GM13976 (cell line): ENCODE measurements at regions not wholly inside any gene's neighbourhood (a gene's known extent, or its start where the extent isn't known, plus 50 kb on each side); places are given as distances from the start of the nearest gene placed in this dataset.

Experiments used
- DNase-seq: peaks from one replicate; pipeline ENCODE4 v3.0.0; 2012; ENCODE audit warnings: low spot score
- in situ Hi-C: fragments of 300-500 bp; cut with MboI; formaldehyde crosslinking; loops from one replicate; pipeline ENCODE4 v1.12.0; 2022; ENCODE audit warnings: low sequenced_read_pairs, mixed read lengths, inconsistent platforms; ENCODE audit not compliant: unreplicated experiment
- TF ChIP-seq, protein P1 (sequence below): IDR thresholded peaks from 2 replicates; pipeline ENCODE4 v1.5.1; 2012; ENCODE audit warnings: borderline replicate concordance, mild to moderate bottlenecking; ENCODE audit not compliant: insufficient read depth; ENCODE audit errors: extremely low read depth, missing control alignments, control extremely low read depth

DNA sequence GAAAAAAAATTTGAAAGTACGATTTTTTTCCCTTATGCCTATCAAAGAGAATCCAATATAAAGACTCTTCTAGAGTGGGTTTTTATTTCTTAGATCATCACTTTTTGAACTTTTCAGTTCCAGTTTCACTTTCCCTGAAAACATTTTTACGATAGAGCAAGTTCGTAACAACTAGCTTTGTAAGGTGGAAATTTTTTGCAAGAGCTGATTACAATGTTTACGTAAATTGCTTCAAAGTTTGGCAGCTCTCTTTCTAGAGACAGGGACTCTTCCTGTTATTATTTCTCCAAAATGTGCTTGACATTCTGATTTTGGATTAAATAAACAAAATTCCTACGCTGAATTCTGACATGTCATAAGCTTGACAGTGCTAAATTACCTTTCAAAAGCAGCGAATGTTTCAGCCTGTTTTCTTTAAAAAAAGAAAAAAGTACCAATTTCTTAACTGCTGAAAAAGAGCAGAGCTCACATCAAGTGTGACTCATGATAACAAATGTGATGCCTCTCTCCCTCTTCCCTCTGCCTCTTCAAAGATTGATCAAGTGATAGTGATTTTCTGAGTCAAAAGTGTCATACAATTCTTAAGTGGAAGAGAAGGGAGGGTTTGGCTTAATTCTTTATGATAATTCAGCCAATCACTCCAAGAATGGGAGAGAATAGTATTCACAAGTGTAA is 175.2 kb downstream of the KCNJ2 start:
- in situ Hi-C loops: no loop called here
- DNase-seq: no peak
- TF ChIP-seq, protein P1, sequence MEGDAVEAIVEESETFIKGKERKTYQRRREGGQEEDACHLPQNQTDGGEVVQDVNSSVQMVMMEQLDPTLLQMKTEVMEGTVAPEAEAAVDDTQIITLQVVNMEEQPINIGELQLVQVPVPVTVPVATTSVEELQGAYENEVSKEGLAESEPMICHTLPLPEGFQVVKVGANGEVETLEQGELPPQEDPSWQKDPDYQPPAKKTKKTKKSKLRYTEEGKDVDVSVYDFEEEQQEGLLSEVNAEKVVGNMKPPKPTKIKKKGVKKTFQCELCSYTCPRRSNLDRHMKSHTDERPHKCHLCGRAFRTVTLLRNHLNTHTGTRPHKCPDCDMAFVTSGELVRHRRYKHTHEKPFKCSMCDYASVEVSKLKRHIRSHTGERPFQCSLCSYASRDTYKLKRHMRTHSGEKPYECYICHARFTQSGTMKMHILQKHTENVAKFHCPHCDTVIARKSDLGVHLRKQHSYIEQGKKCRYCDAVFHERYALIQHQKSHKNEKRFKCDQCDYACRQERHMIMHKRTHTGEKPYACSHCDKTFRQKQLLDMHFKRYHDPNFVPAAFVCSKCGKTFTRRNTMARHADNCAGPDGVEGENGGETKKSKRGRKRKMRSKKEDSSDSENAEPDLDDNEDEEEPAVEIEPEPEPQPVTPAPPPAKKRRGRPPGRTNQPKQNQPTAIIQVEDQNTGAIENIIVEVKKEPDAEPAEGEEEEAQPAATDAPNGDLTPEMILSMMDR: no peak

DNA sequence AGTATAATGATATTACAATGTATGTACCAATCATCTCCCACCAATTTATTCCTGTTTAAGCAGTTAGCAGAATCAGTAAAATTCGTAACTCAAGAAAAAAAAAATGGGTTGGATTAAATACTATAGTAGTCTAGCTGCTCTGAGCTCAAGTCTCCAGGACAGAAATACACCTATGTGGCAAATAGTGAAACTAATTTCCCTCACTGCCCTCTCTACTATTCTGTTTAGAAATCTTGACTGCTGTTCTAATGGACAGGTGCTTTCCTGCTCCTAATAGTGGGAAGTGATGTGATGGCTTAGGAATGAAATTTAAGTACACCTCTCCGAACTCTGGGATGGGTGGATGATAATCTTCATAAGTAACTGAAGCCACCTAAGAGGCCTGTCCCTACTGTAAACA is 175.7 kb downstream of the KCNJ2 start:
- TF ChIP-seq, protein P1: no peak
- in situ Hi-C loops: no loop called here
- DNase-seq: no peak

DNA sequence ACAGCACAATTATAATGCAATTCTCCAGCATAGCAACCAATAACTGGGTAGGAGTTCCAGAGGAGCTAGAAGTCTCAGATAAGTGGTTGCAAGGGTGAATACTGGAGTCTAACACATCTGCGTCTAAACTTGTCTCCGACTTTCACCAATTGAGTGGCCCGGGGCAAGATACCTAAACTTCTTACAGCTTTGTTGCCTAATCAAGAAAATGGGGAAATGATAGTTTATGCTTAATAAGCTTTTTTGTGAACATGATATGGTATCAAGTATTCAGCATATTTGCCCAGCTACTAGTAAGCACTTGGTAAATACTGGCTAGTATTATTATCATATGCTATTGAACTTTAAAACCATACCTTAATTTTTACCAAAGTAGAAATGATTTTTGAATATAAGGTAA is 183.5 kb downstream of the KCNJ2 start:
- TF ChIP-seq, protein P1: no peak
- in situ Hi-C loops: no loop called here
- no peak for DNase-seq

DNA sequence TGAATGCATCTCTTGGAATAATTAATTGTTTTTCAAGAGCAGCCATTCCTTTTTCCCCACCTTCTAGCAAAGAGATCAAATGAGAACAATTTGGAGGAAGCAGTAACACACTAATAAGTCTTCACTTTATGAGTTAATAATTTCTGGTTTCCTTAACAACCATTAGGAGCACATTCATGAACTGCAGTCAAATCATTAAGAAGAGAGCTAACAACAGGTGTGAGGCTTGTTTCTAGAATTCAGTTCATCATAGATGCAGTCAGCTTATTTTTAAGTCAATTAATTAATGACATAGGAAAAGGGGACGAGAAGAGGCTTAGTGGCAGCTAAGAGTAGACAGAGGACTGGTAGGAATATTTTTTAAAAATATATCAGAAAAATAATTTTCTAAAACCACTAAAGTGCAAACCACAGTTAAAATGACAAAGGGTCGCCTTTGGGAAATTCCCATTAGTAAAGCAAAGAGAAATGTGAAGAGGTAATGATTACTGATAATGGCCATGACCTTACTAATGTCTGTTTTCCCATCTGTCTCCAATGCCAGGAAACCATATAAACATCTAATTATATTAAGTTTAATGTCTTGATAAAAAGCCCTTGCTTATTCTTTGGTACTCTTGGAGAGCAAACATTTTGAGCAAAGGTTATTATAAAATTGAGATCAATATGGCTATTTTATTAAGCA is 184.2 kb downstream of the KCNJ2 start:
- DNase-seq: no peak
- TF ChIP-seq, protein P1: no peak
- in situ Hi-C loops: no loop called here

DNA sequence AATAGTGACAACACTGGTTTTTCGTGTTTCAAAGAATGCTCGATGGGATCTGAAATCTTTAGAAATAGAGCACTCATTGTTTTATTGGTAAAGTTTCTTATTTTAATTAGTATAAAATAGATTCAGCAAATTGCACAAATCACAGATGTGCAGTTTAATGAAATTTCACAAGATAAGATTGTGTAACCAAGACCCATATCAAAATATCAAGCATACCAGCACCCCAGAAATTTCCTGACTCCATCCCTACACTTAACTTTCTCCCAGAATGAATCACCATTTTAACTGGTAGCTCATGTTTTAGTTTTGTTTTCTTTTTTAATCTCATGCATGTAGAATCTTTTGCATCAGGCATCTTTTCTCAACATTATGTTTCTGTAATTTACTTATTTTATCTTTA is 185.9 kb downstream of the KCNJ2 start:
- DNase-seq: no peak
- TF ChIP-seq, protein P1: no peak
- in situ Hi-C loops: no loop called here

DNA sequence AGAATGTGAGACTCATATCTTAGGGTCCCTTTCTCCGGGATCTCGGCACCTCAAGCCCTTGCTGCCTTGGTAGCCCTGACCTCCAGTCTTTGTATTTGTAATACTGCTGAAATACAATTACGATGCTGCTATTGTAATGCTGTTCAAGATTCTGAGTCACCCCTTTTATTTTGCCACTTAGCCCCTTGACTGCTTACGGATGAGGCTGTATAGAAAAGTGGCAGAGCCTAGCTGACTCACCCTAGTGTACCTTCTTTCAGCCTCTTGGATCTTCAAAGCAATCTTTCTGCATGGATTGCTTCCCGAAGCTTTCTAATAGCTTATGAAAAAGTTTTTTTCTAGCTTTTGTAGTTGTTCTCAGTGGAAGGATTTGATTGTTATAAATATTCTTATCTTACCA is 187.9 kb downstream of the KCNJ2 start:
- no peak for DNase-seq
- in situ Hi-C loops: no loop called here
- TF ChIP-seq, protein P1: no peak

DNA sequence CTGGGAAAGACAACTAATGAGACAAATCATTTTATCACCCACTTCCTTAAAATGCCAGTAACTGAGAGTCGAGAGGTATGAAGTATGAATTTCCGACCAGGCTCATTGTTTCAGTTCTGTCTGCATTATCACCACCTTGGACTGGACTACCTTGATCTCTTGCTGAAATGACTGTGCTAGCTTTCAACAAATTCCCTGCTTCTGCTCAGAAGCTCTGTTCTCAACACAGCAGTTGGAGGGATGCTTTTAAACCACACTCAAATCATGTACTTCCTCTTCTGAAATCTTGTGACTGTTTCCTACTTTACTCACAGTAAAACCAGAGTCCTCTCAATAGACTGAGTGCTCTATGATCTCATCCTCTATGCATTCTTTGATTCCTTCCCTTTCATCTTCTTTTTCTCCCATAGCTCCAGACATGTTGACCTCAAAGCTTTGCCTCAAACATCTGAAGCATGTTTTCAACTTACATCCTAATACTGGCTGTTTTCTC is 195.8 kb downstream of the KCNJ2 start:
- TF ChIP-seq, protein P1: no peak

More for the DNA sequence above, 195.8 kb downstream of the KCNJ2 start:
- peak; percentile 39 for DNase-seq
- in situ Hi-C loops: no loop called here
